Colonic mucosa (tissue), 4 donors: ENCODE measurements at regions not wholly inside any gene's neighbourhood (a gene's known extent, or its start where the extent isn't known, plus 50 kb on each side); places are given as distances from the start of the nearest gene placed in this dataset.

Source experiments
- DNase-seq: peaks from one replicate; pipeline ENCODE4 v3.0.0-alpha.2; 2020
- H3K27ac ChIP-seq: fragments of 200-600 bp; one replicate; pipeline ENCODE4 v1.8.0; 2021
- H3K27me3 ChIP-seq: fragments of 200-600 bp; one replicate; pipeline ENCODE4 v1.8.0; 2021
- H3K36me3 ChIP-seq: fragments of 200-600 bp; one replicate; pipeline ENCODE4 v1.8.0; 2021
- H3K4me1 ChIP-seq: fragments of 200-600 bp; one replicate; pipeline ENCODE4 v1.8.0; 2021; ENCODE audit warnings: mild to moderate bottlenecking
- H3K4me3 ChIP-seq: fragments of 200-600 bp; one replicate; pipeline ENCODE4 v1.8.0; 2021
- H3K9ac ChIP-seq, 2 donors: one replicate each; pipeline ENCODE4 v1.7.0; 2013; ENCODE audit warnings: control low read depth in 2 of 2, low read depth in 2 of 2, low read length in 2 of 2
- H3K9me3 ChIP-seq: fragments of 200-600 bp; one replicate; pipeline ENCODE4 v1.8.0; 2021
- CTCF ChIP-seq: fragments of 200-600 bp; IDR thresholded peaks from one replicate; pipeline ENCODE4 v1.8.0; 2022; ENCODE audit warnings: antibody characterized with exemption, mild to moderate bottlenecking
- intact Hi-C: fragments of 100-400 bp; cut with DNase I; formaldehyde crosslinking; loops from one replicate; pipeline ENCODE4 v1.14.1; 2022
- donor health status: healthy.
- donor health status: DM: no; HTN: no; CAD: no.
- donor health status: DM: no; HTN: no; CAD: no.

- Histone ChIP-seq H3K9ac (no peak overlapping the region), H3K4me3 (no peak overlapping the region), H3K9me3 (no peaks in the 10 kb centered on the region), H3K27ac (no peak overlapping the region), H3K36me3 (no peaks in the 10 kb centered on the region), H3K4me1 (no peaks in the 10 kb centered on the region), H3K27me3 (no peaks in the 10 kb centered on the region)
- TF ChIP-seq CTCF, result no peak
- intact Hi-C loops, result no loop called here
- DNase-seq, result no peak
Observed at GRCh38 chr1:228830185-228830953, 95.1 kb downstream of the RHOU start.

GRCh38 chr1:228830954-228831481, 95.7 kb downstream of the RHOU start:
- no peaks in the 10 kb centered on the region for H3K4me1 ChIP-seq
- H3K27ac ChIP-seq, result peak overlapping the region; percentile 14
- no peak for DNase-seq
- H3K9ac ChIP-seq, result no peak overlapping the region
- H3K27me3 ChIP-seq, result no peaks in the 10 kb centered on the region
- intact Hi-C loops, result no loop called here
- no peak for TF ChIP-seq CTCF
- no peaks in the 10 kb centered on the region for H3K36me3 ChIP-seq
- H3K4me3 ChIP-seq, result no peak overlapping the region
- H3K9me3 ChIP-seq, result no peaks in the 10 kb centered on the region

- Histone ChIP-seq H3K27me3 (no peaks in the 10 kb centered on the region), H3K4me3 (no peak overlapping the region), H3K36me3 (no peaks in the 10 kb centered on the region), H3K4me1 (peaks cover 14% of the 10 kb centered on the region), H3K9ac (no peak overlapping the region), H3K9me3 (no peaks in the 10 kb centered on the region), H3K27ac (peak overlapping the region; percentile 12)
- DNase-seq, result no peak
- TF ChIP-seq CTCF, result no peak
- intact Hi-C loops, result no loop called here
Observed at GRCh38 chr1:228833911-228834688, 98.8 kb downstream of the RHOU start.

- Histone ChIP-seq H3K4me3 (no peak overlapping the region), H3K9me3 (no peaks in the 10 kb centered on the region), H3K27ac (no peak overlapping the region), H3K27me3 (no peaks in the 10 kb centered on the region), H3K36me3 (no peaks in the 10 kb centered on the region), H3K4me1 (peaks cover 18% of the 10 kb centered on the region), H3K9ac (no peak overlapping the region)
- intact Hi-C loops, result no loop called here
- TF ChIP-seq CTCF, result no peak
- no peak for DNase-seq
Observed at GRCh38 chr1:228835456-228835855, 100.2 kb downstream of the RHOU start.

GRCh38 chr1:228835911-228836310, 100.6 kb downstream of the RHOU start:
- H3K9ac ChIP-seq, result peak overlapping the region in 1 of 2 donors; percentile 71
- peaks cover 18% of the 10 kb centered on the region for H3K4me1 ChIP-seq
- intact Hi-C loops, result no loop called here
- DNase-seq, result no peak
- no peak overlapping the region for H3K4me3 ChIP-seq
- peak overlapping the region; percentile 65 for H3K27ac ChIP-seq
- H3K9me3 ChIP-seq, result no peaks in the 10 kb centered on the region
- no peaks in the 10 kb centered on the region for H3K36me3 ChIP-seq
- H3K27me3 ChIP-seq, result no peaks in the 10 kb centered on the region
- no peak for TF ChIP-seq CTCF
